A549 (cell line): ENCODE measurements at regions not wholly inside any gene's neighbourhood (a gene's known extent, or its start where the extent isn't known, plus 50 kb on each side); places are given as distances from the start of the nearest gene placed in this dataset.

Experiments
- CBX2 ChIP-seq: fragments of 200-600 bp; sonication (generic); IDR thresholded peaks from 2 replicates; pipeline ENCODE4 v1.6.1; 2016; ENCODE audit warnings: low read depth, mild to moderate bottlenecking, borderline replicate concordance
- CTCF ChIP-seq: fragments of >200 bp; sonication (Bioruptor Twin); formaldehyde crosslinking; IDR thresholded peaks from 3 replicates; pipeline ENCODE4 v1.5.1; 2016
- EP300 ChIP-seq, 2 experiments: fragments of >200 bp; sonication (Bioruptor Twin); formaldehyde crosslinking; IDR thresholded peaks; 2 replicates in 1 of 2; 3 replicates in 1 of 2; pipeline ENCODE4 v1.6.1; 2016 to 2017
- HMGXB4 ChIP-seq: fragments of 250-450 bp; sonication (Bioruptor Pico); IDR thresholded peaks from 2 replicates; pipeline ENCODE4 v1.5.0; 2021; ENCODE audit warnings: mild to moderate bottlenecking, moderate library complexity, borderline replicate concordance
- JUNB ChIP-seq: fragments of >200 bp; sonication (Bioruptor Twin); formaldehyde crosslinking; IDR thresholded peaks from 2 replicates; pipeline ENCODE4 v1.6.1; 2016
- MAFK ChIP-seq: fragments of 450-650 bp; IDR thresholded peaks from 2 replicates; pipeline ENCODE4 v1.6.1; 2014; ENCODE audit not compliant: partially characterized antibody
- MAX ChIP-seq: IDR thresholded peaks from 2 replicates; pipeline ENCODE4 v1.6.1; 2012
- PBX3 ChIP-seq: IDR thresholded peaks from 2 replicates; pipeline ENCODE4 v1.6.1; 2012
- POLR2A ChIP-seq: IDR thresholded peaks from 2 replicates; pipeline ENCODE4 v1.6.1; 2012; ENCODE audit warnings: mild to moderate bottlenecking, low read length
- POLR2AphosphoS2 ChIP-seq: conservative IDR thresholded peaks from 2 replicates; pipeline ENCODE4 v1.6.1; 2012; ENCODE audit warnings: low read length, improper control_type of control experiment, inconsistent platforms
- RCOR1 ChIP-seq: fragments of 150-350 bp; IDR thresholded peaks from 2 replicates; pipeline ENCODE4 v1.6.1; 2014; ENCODE audit warnings: antibody characterized with exemption, low read length, low read depth
- REST ChIP-seq: fragments of 200-600 bp; sonication (generic); IDR thresholded peaks from 2 replicates; pipeline ENCODE4 v1.6.1; 2016; ENCODE audit warnings: antibody characterized with exemption, mild to moderate bottlenecking, moderate library complexity
- ZFP36 ChIP-seq: fragments of 450-650 bp; IDR thresholded peaks from 2 replicates; pipeline ENCODE4 v1.6.1; 2014; ENCODE audit warnings: borderline replicate concordance; ENCODE audit not compliant: partially characterized antibody

GRCh38 chr11:103683576-103683975, 352.9 kb upstream of the DDI1 start:
- TF ChIP-seq REST (no peak), CTCF (no peak), POLR2A (no peak), RCOR1 (no peak), ZFP36 (no peak), JUNB (no peak), POLR2AphosphoS2 (no peak), MAFK (no peak), MAX (no peak), PBX3 (no peak), HMGXB4 (CRISPR knock-in tag) (no peak), EP300 (IDR thresholded peaks at IDR 0.05) (no peak), CBX2 (no peak)
